Kidney (tissue), 13 donors: ENCODE measurements at regions not wholly inside any gene's neighbourhood (a gene's known extent, or its start where the extent isn't known, plus 50 kb on each side); places are given as distances from the start of the nearest gene placed in this dataset.

Experiments used
- DNase-seq, 5 donors: peaks; one replicate each; pipeline ENCODE4 v3.0.0-alpha.2; 2013 to 2020
- FAIRE-seq: peaks from 2 replicates; lab custom pipeline; 2012; peaks lifted over from hg19 to GRCh38; lab: Jason Lieb, UNC
- H3K27ac ChIP-seq, 2 donors: one replicate each; pipeline ENCODE4 v1.7.0; 2013; ENCODE audit warnings: low read depth in 2 of 2, low read length in 2 of 2, inconsistent platforms in 1 of 2
- H3K27me3 ChIP-seq: one replicate; pipeline ENCODE4 v1.7.1; 2013; ENCODE audit warnings: low read length, inconsistent platforms; ENCODE audit not compliant: control insufficient read depth, insufficient read depth
- H3K36me3 ChIP-seq, 3 donors: one replicate each; pipeline versions ENCODE4 v1.7.0 to v1.7.1; 2013; ENCODE audit warnings: low read length in 3 of 3, control low read depth in 1 of 3, inconsistent platforms in 1 of 3; ENCODE audit not compliant: insufficient read depth in 3 of 3, control insufficient read depth in 2 of 3
- H3K4me1 ChIP-seq, 3 donors: one replicate each; pipeline versions ENCODE4 v1.7.0 to v1.7.1; 2013; ENCODE audit warnings: low read length in 3 of 3, inconsistent platforms in 1 of 3, low read depth in 1 of 3; ENCODE audit not compliant: control insufficient read depth in 2 of 3, insufficient read depth in 2 of 3
- H3K4me3 ChIP-seq, 3 donors: one replicate each; pipeline versions ENCODE4 v1.7.0 to v1.8.1; 2013; ENCODE audit warnings: low read length in 3 of 3, control low read depth in 1 of 3, inconsistent platforms in 1 of 3
- H3K9ac ChIP-seq, 3 donors: one replicate each; pipeline versions ENCODE4 v1.7.0 to v1.7.1; 2013; ENCODE audit warnings: low read length in 3 of 3, control low read depth in 1 of 3, inconsistent platforms in 1 of 3
- H3K9me3 ChIP-seq, 3 donors: one replicate each; pipeline versions ENCODE4 v1.7.0 to v1.7.1; 2013; ENCODE audit warnings: low read length in 3 of 3, control low read depth in 1 of 3, inconsistent platforms in 1 of 3; ENCODE audit not compliant: control insufficient read depth in 2 of 3, insufficient read depth in 1 of 3
- intact Hi-C: fragments of 100-400 bp; cut with DNase I; formaldehyde crosslinking; loops from one replicate; pipeline ENCODE4 v1.11.1; 2022
- TF ChIP-seq, protein P1 (sequence below): IDR thresholded peaks from 3 replicates; pipeline ENCODE4 v1.5.1; 2012; ENCODE audit warnings: mild to moderate bottlenecking, moderate library complexity, borderline replicate concordance; ENCODE audit not compliant: insufficient read depth; ENCODE audit errors: extremely low read depth
- donor health status: control.
- donor health status: control.
- donor health status: control.
- donor health status: control.
- donor health status: control.
- donor health status: DM: yes; HTN: yes; CAD: no.
- donor health status: Normal renal cell carcinoma (clear cell type).

DNA sequence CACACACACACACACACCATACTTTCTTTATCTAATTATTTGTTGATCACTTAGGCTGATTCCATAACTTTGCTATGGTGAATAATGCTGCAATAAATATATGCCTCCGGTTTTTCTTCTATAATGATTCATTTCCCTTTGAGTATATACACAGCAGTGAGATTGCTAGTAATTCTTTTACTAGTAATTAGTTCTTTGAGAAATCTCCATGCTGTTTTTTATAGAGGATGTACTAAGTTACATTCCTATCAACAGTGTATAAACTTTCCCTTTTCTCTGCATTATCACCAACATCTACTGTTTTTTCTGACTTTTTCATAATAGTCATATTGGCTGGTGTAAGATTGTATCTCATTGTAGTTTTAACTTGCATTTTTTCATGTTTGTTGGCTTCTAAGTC lies 1405.1 kb downstream of the PCDH9 start:
- DNase-seq, result no peak
- TF ChIP-seq, protein P1, sequence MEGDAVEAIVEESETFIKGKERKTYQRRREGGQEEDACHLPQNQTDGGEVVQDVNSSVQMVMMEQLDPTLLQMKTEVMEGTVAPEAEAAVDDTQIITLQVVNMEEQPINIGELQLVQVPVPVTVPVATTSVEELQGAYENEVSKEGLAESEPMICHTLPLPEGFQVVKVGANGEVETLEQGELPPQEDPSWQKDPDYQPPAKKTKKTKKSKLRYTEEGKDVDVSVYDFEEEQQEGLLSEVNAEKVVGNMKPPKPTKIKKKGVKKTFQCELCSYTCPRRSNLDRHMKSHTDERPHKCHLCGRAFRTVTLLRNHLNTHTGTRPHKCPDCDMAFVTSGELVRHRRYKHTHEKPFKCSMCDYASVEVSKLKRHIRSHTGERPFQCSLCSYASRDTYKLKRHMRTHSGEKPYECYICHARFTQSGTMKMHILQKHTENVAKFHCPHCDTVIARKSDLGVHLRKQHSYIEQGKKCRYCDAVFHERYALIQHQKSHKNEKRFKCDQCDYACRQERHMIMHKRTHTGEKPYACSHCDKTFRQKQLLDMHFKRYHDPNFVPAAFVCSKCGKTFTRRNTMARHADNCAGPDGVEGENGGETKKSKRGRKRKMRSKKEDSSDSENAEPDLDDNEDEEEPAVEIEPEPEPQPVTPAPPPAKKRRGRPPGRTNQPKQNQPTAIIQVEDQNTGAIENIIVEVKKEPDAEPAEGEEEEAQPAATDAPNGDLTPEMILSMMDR, result no peak
- no peaks in the 10 kb centered on the region for H3K4me1 ChIP-seq
- H3K9ac ChIP-seq, result no peak overlapping the region
- no peaks in the 10 kb centered on the region for H3K27me3 ChIP-seq
- H3K9me3 ChIP-seq, result peaks cover 0 to 2% (median 0%) of the 10 kb centered on the region in 3 donors
- H3K27ac ChIP-seq, result no peak overlapping the region
- intact Hi-C loops, result no loop called here
- no peak for FAIRE-seq
- H3K36me3 ChIP-seq, result no peaks in the 10 kb centered on the region
- H3K4me3 ChIP-seq, result no peak overlapping the region

DNA sequence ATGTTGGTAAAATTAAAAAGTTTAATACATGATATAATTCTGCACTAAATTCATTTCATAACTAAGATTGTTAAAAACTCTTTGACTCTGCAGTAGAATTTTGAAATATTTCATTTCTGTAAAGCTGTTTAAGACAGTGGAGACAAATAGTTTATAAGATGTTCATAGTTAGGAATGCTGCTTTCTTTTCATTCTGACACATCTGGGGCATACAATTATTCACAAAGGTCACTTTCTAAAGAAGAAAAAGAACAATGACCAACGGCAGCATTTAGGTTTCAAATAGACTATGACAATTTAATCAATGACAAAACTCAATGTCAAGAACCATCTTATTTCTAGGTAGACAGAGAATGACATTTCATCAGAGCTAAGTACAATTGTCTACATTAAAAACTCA lies 1422.1 kb downstream of the PCDH9 start:
- Histone ChIP-seq H3K36me3 (no peaks in the 10 kb centered on the region), H3K9me3 (no peaks in the 10 kb centered on the region), H3K27me3 (no peaks in the 10 kb centered on the region), H3K27ac (no peak overlapping the region), H3K4me1 (no peaks in the 10 kb centered on the region), H3K4me3 (no peak overlapping the region), H3K9ac (no peak overlapping the region)
- FAIRE-seq (no peak), DNase-seq (no peak)
- TF ChIP-seq, protein P1, result no peak
- intact Hi-C loops, result no loop called here

DNA sequence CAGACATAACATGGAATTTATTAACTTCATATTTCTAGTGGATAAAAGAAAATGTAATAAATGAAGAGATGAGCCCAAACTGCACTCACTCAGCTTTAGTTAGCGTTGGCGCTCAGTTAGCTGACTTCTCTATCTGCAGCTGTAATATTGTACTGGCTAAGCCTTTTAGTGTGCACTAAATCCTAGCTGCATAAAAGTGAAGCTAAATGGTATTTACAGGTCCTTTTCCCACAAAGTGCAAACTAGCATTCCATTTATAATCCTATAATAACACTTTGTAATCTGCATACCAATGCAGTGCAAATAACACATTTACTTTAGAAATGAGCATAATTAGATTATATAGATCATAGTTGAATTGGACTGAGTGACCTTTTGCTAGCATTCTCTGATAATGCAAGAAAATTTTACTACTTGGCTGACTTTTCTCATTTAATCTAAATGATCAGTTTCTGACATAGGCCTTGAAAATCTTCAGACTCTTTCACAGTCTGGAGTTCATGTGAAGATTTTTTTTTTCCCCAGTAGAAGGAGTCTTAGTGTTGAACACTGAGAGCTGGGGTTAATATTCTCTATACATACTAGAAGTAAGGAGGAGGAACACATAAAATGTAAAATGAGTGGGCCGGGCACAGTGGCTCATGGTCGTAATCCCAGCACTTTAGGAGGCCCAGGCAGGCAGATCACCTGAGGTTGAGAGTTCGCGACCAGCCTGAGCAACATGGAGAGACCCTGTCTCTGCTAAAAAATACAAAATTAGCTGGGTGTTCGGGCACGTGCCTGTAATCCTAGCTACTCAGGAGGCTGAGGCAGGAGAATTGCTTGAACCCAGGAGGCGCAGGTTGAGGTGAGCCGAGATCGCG lies 1426.4 kb downstream of the PCDH9 start:
- no peak overlapping the region for H3K27ac ChIP-seq
- no peaks in the 10 kb centered on the region for H3K9me3 ChIP-seq
- TF ChIP-seq, protein P1, result no peak
- DNase-seq, result peak in 1 of 5 donors; percentile 6
- no peak overlapping the region for H3K9ac ChIP-seq
- H3K4me3 ChIP-seq, result no peak overlapping the region
- intact Hi-C loops, result no loop called here
- H3K36me3 ChIP-seq, result no peaks in the 10 kb centered on the region
- H3K4me1 ChIP-seq, result no peaks in the 10 kb centered on the region
- FAIRE-seq, result no peak
- H3K27me3 ChIP-seq, result no peaks in the 10 kb centered on the region
